Naive thymus-derived CD4-positive, alpha-beta T cell (primary cell): ENCODE measurements at regions not wholly inside any gene's neighbourhood (a gene's known extent, or its start where the extent isn't known, plus 50 kb on each side); places are given as distances from the start of the nearest gene placed in this dataset.

Source experiments
- ATAC-seq: fragments of 150-1000 bp; cut with Tn5 transposase; 2 replicates; pipeline ENCODE4 v1.10.0; 2021; ENCODE audit warnings: mild to moderate bottlenecking, moderate library complexity
- CTCF ChIA-PET: fragments of 350-600 bp; sonication (Branson Sonifier 250); formaldehyde crosslinking; loops from one replicate; lab custom pipeline; 2021; ENCODE audit warnings: antibody characterized with exemption; lab: Charles Lee
- POLR2A ChIA-PET: fragments of 350-600 bp; sonication (Branson Sonifier 250); formaldehyde crosslinking; loops from one replicate; lab custom pipeline; 2021; ENCODE audit warnings: antibody characterized with exemption, inconsistent platforms; lab: Charles Lee
- DNase-seq, 9 donors: peaks; one replicate each; pipeline versions ENCODE4 v3.0.0 to v3.0.0-alpha.2; 2020 to 2022; ENCODE audit warnings: mixed read lengths in 1 of 9
- H3K27ac ChIP-seq: one replicate; pipeline ENCODE4 v1.7.0; 2013; ENCODE audit warnings: mild to moderate bottlenecking, low read depth, low read length, moderate library complexity
- H3K27me3 ChIP-seq, 2 donors: one replicate each; pipeline ENCODE4 v1.7.0; 2013; ENCODE audit warnings: low read length in 2 of 2, mild to moderate bottlenecking in 2 of 2, moderate library complexity in 2 of 2; ENCODE audit not compliant: control insufficient read depth in 2 of 2, insufficient read depth in 2 of 2
- H3K36me3 ChIP-seq, 3 experiments: 1 replicate in 2 of 3; 2 replicates in 1 of 3; pipeline ENCODE4 v1.7.0; 2013; ENCODE audit warnings: low read length in 3 of 3, mild to moderate bottlenecking in 3 of 3, moderate library complexity in 1 of 3; ENCODE audit not compliant: insufficient read depth in 3 of 3, control insufficient read depth in 2 of 3
- H3K4me1 ChIP-seq, 2 donors: one replicate each; pipeline ENCODE4 v1.7.0; 2013; ENCODE audit warnings: low read length in 2 of 2, mild to moderate bottlenecking in 2 of 2, moderate library complexity in 1 of 2; ENCODE audit not compliant: control insufficient read depth in 2 of 2, insufficient read depth in 2 of 2
- H3K4me3 ChIP-seq: 2 replicates; pipeline ENCODE4 v1.7.0; 2013; ENCODE audit warnings: mild to moderate bottlenecking, low read length
- H3K9me3 ChIP-seq, 3 experiments: 1 replicate in 2 of 3; 2 replicates in 1 of 3; pipeline ENCODE4 v1.7.0; 2013; ENCODE audit warnings: low read length in 3 of 3; ENCODE audit not compliant: control insufficient read depth in 2 of 3
- H3K27ac Mint-ChIP-seq, 9 donors: one replicate each; pipeline ENCODE4 v1.8.0; 2020 to 2022; ENCODE audit warnings: mixed read lengths in 9 of 9, mild to moderate bottlenecking in 8 of 9, moderate library complexity in 5 of 9, inconsistent platforms in 2 of 9
- H3K27me3 Mint-ChIP-seq, 5 donors: one replicate each; pipeline ENCODE4 v1.8.0; 2021 to 2022; ENCODE audit warnings: mixed read lengths in 5 of 5, mild to moderate bottlenecking in 1 of 5
- H3K36me3 Mint-ChIP-seq, 5 donors: one replicate each; pipeline ENCODE4 v1.8.0; 2020 to 2022; ENCODE audit warnings: mixed read lengths in 5 of 5, mild to moderate bottlenecking in 3 of 5, inconsistent platforms in 1 of 5
- H3K4me1 Mint-ChIP-seq, 7 donors: one replicate each; pipeline ENCODE4 v1.8.0; 2020 to 2022; ENCODE audit warnings: mixed read lengths in 7 of 7, mild to moderate bottlenecking in 3 of 7, inconsistent platforms in 1 of 7
- H3K4me3 Mint-ChIP-seq, 10 donors: one replicate each; pipeline ENCODE4 v1.8.0; 2020 to 2022; ENCODE audit warnings: mild to moderate bottlenecking in 10 of 10, mixed read lengths in 10 of 10, moderate library complexity in 6 of 10, inconsistent platforms in 2 of 10
- H3K9me3 Mint-ChIP-seq, 11 donors: one replicate each; pipeline ENCODE4 v1.8.0; 2020 to 2022; ENCODE audit warnings: mixed read lengths in 11 of 11, mild to moderate bottlenecking in 4 of 11, inconsistent platforms in 1 of 11, moderate library complexity in 1 of 11
- intact Hi-C, 2 donors: fragments of 100-400 bp; cut with micrococcal nuclease; formaldehyde crosslinking; loops; one replicate each; pipeline ENCODE4 v1.15.1; 2023

GRCh38 chr1:79543394-79543793, 536.9 kb upstream of the ADGRL4 start:
- no peak for DNase-seq
- Mint-ChIP-seq H3K36me3 (no peaks in the 10 kb centered on the region), H3K9me3 (peaks cover 0 to 3% (median 0%) of the 10 kb centered on the region in 11 donors), H3K27me3 (no peaks in the 10 kb centered on the region), H3K27ac (no peak overlapping the region), H3K4me1 (no peaks in the 10 kb centered on the region), H3K4me3 (no peak overlapping the region)
- POLR2A ChIA-PET: no interaction called here
- intact Hi-C loops: no loop called here
- Histone ChIP-seq H3K27ac (no peak overlapping the region), H3K4me3 (no peak overlapping the region), H3K36me3 (no peaks in the 10 kb centered on the region), H3K4me1 (no peaks in the 10 kb centered on the region), H3K9me3 (no peaks in the 10 kb centered on the region), H3K27me3 (no peaks in the 10 kb centered on the region)
- no peak for ATAC-seq
- CTCF ChIA-PET: no interaction called here

- POLR2A ChIA-PET: no interaction called here
Measured at GRCh38 chr1:79539001-79539400, 532.5 kb upstream of the ADGRL4 start.

DNA sequence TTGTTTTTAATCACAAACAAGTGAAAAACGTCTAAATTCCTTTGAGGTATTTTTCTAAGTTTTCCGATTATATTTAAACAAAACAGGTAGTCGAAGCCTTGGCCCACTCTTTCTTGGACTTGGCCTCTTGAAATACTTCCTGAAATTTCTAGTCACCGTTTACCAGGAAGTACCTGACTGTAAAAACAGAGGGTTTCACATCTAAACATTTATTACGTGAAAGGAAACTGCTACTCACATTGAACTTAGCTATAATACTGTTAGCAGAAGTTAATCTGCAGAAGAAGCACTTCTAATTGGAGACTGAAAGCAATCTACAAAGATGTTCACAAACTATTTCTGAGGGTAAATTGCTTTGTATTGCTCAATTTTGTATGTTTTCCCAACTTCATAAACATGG, 526.0 kb upstream of the ADGRL4 start:
- Histone ChIP-seq H3K4me1 (no peaks in the 10 kb centered on the region), H3K27me3 (no peaks in the 10 kb centered on the region), H3K27ac (no peak overlapping the region), H3K36me3 (no peaks in the 10 kb centered on the region), H3K9me3 (no peaks in the 10 kb centered on the region), H3K4me3 (no peak overlapping the region)
- Mint-ChIP-seq H3K4me1 (no peaks in the 10 kb centered on the region), H3K4me3 (no peak overlapping the region), H3K9me3 (peaks cover 0 to 10% (median 0%) of the 10 kb centered on the region in 11 donors), H3K27ac (no peak overlapping the region), H3K36me3 (no peaks in the 10 kb centered on the region), H3K27me3 (no peaks in the 10 kb centered on the region)
- ChIA-PET POLR2A (no interaction called here), CTCF (interaction anchor here (0.6 kb wide), 1 partner anchor 9 kb away, joined by 3 read pairs; no protein-coding TSS in a partner anchor)
- ATAC-seq: no peak
- intact Hi-C loops: no loop called here
- no peak for DNase-seq

More at GRCh38 chr1:79539001-79539400, 532.5 kb upstream of the ADGRL4 start:
- Histone ChIP-seq H3K36me3 (no peaks in the 10 kb centered on the region), H3K27me3 (no peaks in the 10 kb centered on the region), H3K4me1 (no peaks in the 10 kb centered on the region), H3K27ac (no peak overlapping the region), H3K4me3 (no peak overlapping the region), H3K9me3 (no peaks in the 10 kb centered on the region)
- no peak overlapping the region for H3K4me3 Mint-ChIP-seq
- no peaks in the 10 kb centered on the region for H3K27me3 Mint-ChIP-seq
- H3K9me3 Mint-ChIP-seq: peaks cover 0 to 2% (median 0%) of the 10 kb centered on the region in 11 donors
- no peaks in the 10 kb centered on the region for H3K36me3 Mint-ChIP-seq
- no peak overlapping the region for H3K27ac Mint-ChIP-seq
- ATAC-seq (no peak), DNase-seq (no peak)
- CTCF ChIA-PET: no interaction called here
- H3K4me1 Mint-ChIP-seq: no peaks in the 10 kb centered on the region
- intact Hi-C loops: no loop called here

DNA sequence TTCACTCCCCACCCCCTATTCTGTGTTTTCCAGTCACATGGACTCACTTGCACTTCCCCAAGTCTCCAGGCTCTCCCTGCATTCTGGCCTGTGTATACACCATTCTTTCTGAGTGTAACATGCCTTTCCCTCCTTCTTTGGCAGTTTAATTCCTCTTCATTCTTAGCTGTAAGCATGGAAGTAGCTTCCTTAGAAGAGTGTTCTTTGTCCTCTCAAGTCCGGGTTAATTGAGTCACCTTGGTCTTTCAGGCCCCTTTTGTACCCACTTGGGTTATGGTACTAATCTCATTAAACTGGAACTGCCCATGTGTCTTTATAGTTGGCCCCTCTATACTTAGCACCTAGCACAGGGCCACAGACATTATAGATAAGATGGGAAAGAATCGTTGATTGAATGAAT, 525.3 kb upstream of the ADGRL4 start:
- no peak overlapping the region for H3K4me3 Mint-ChIP-seq
- H3K4me1 ChIP-seq: no peaks in the 10 kb centered on the region
- no peak overlapping the region for H3K27ac ChIP-seq
- no peak overlapping the region for H3K4me3 ChIP-seq
- no peaks in the 10 kb centered on the region for H3K4me1 Mint-ChIP-seq
- no peaks in the 10 kb centered on the region for H3K27me3 Mint-ChIP-seq
- CTCF ChIA-PET: no interaction called here
- ATAC-seq (no peak), DNase-seq (no peak)
- no peak overlapping the region for H3K27ac Mint-ChIP-seq
- H3K9me3 Mint-ChIP-seq: peaks cover 0 to 10% (median 0%) of the 10 kb centered on the region in 11 donors
- no peaks in the 10 kb centered on the region for H3K36me3 Mint-ChIP-seq
- H3K27me3 ChIP-seq: no peaks in the 10 kb centered on the region
- intact Hi-C loops: no loop called here
- H3K9me3 ChIP-seq: no peaks in the 10 kb centered on the region
- no peaks in the 10 kb centered on the region for H3K36me3 ChIP-seq
- POLR2A ChIA-PET: no interaction called here

DNA sequence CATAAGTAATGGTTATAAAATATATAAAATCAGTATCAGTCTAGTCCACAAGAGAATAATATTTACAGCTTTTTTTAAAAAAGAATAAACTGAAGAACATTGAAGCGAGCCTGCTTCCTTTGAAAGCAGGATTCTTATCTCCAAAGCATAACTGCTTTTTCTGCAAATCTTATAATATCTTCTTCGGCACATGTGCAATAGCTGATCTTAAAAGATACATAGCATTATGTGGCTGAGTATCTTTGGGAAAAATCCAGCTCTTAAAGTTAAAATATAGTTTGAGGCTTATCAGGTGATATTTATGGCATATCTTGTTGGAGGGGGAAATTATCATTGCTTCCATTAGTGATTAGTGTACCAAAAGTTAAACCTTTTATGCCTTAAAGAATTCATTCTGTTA, 523.9 kb upstream of the ADGRL4 start:
- Histone ChIP-seq H3K9me3 (no peaks in the 10 kb centered on the region), H3K27ac (no peak overlapping the region), H3K27me3 (no peaks in the 10 kb centered on the region), H3K4me1 (no peaks in the 10 kb centered on the region), H3K36me3 (no peaks in the 10 kb centered on the region), H3K4me3 (no peak overlapping the region)
- DNase-seq (no peak), ATAC-seq (no peak)
- Mint-ChIP-seq H3K4me3 (no peak overlapping the region), H3K4me1 (no peaks in the 10 kb centered on the region), H3K27me3 (no peaks in the 10 kb centered on the region), H3K36me3 (no peaks in the 10 kb centered on the region), H3K9me3 (peaks cover 0 to 11% (median 1%) of the 10 kb centered on the region in 11 donors), H3K27ac (no peak overlapping the region)
- CTCF ChIA-PET: no interaction called here
- intact Hi-C loops: no loop called here
- POLR2A ChIA-PET: no interaction called here

- no peak overlapping the region for H3K4me3 ChIP-seq
- ChIA-PET POLR2A (no interaction called here), CTCF (no interaction called here)
- H3K4me1 ChIP-seq: no peaks in the 10 kb centered on the region
- intact Hi-C loops: no loop called here
- no peaks in the 10 kb centered on the region for H3K27me3 ChIP-seq
- no peak for DNase-seq
- no peaks in the 10 kb centered on the region for H3K27me3 Mint-ChIP-seq
- no peaks in the 10 kb centered on the region for H3K36me3 Mint-ChIP-seq
- H3K27ac Mint-ChIP-seq: no peak overlapping the region
- no peaks in the 10 kb centered on the region for H3K36me3 ChIP-seq
- no peak for ATAC-seq
- H3K4me1 Mint-ChIP-seq: no peaks in the 10 kb centered on the region
- H3K9me3 Mint-ChIP-seq: peaks cover 0 to 11% (median 1%) of the 10 kb centered on the region in 11 donors
- H3K9me3 ChIP-seq: no peaks in the 10 kb centered on the region
- H3K27ac ChIP-seq: no peak overlapping the region
- no peak overlapping the region for H3K4me3 Mint-ChIP-seq
Measured at GRCh38 chr1:79530055-79530454, 523.5 kb upstream of the ADGRL4 start.

GRCh38 chr1:79524126-79524525, 517.6 kb upstream of the ADGRL4 start:
- DNase-seq: no peak
- H3K27ac Mint-ChIP-seq: no peak overlapping the region
- Histone ChIP-seq H3K4me3 (no peak overlapping the region), H3K4me1 (no peaks in the 10 kb centered on the region), H3K27me3 (no peaks in the 10 kb centered on the region), H3K27ac (no peak overlapping the region), H3K9me3 (no peaks in the 10 kb centered on the region), H3K36me3 (no peaks in the 10 kb centered on the region)
- H3K36me3 Mint-ChIP-seq: no peaks in the 10 kb centered on the region
- H3K9me3 Mint-ChIP-seq: peaks cover 0 to 17% (median 5%) of the 10 kb centered on the region in 11 donors
- CTCF ChIA-PET: no interaction called here
- ATAC-seq: no peak
- POLR2A ChIA-PET: no interaction called here
- intact Hi-C loops: no loop called here
- no peaks in the 10 kb centered on the region for H3K27me3 Mint-ChIP-seq
- no peaks in the 10 kb centered on the region for H3K4me1 Mint-ChIP-seq
- no peak overlapping the region for H3K4me3 Mint-ChIP-seq
